GM21367 (cell line): ENCODE measurements at regions not wholly inside any gene's neighbourhood (a gene's known extent, or its start where the extent isn't known, plus 50 kb on each side); places are given as distances from the start of the nearest gene placed in this dataset.

Source experiments
- ATAC-seq: cut with Tn5 transposase; IDR thresholded peaks from one replicate; pipeline ENCODE4 v1.9.1; 2021; ENCODE audit not compliant: unreplicated experiment

DNA sequence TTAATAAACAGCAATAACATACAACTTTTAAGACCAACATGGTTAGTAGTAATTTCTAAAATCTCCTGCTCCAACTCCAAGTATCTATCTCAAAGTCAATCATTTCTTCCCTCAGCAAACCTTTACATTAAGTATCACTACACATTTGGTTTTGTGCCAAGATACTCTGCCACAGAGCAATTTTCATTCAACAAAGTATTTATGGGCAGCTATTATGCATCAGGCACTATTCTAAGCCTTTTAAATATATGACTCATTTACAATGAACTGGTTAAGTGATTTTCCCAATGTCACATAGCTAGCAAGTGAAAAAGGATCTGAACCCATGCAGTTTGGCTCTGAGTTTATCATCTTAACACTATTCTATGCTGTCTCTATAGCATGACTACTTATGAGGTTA is 264.3 kb downstream of the NOL4 start:
- ATAC-seq, result no peak

GRCh38 chr18:33959609-33960008 is 265.1 kb downstream of the NOL4 start:
- no peak for ATAC-seq

DNA sequence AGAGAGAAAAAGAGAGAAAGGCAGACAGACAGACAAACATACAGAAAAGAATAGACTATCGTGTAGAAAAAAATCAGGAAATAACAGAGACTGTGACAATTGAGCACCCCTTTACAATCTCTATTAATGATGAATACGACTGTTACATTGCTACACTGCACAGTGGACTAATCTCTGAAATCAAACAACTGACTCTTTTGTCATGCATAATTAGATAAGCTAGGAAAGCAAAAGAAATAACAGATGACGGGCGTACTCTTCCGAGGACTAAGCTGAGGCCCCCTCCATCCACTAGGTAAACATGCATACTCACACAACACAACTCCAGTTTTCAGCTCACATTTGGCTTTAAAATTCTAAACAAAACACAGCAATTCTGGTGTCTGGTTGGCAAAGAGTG is 267.0 kb downstream of the NOL4 start:
- ATAC-seq, result no peak

DNA sequence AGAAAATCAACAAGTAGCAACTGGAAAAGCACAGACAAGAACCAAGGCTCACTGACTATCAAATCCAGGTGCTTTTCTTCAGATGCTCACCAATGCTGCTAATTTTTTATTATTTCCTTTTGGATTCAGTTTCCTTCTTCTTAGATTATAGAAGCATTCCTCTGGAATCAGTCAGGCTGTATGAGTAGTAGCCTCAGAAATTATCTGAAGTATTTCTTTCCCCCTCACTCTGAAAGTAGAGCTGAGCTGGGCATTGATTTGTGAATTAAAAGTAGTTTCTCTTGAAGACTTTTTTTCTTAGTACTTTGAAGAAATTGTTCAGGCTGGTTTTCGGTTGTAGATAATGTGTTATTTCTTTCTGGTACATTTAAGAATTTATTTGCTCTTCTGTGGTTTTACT is 273.7 kb downstream of the NOL4 start:
- ATAC-seq, result no peak

- no peak for ATAC-seq
Observed at GRCh38 chr18:33946336-33946735, 278.4 kb downstream of the NOL4 start.

GRCh38 chr18:33944493-33944892 is 280.2 kb downstream of the NOL4 start:
- ATAC-seq, result no peak

GRCh38 chr18:33937270-33937816 is 287.4 kb downstream of the NOL4 start:
- no peak for ATAC-seq

- no peak for ATAC-seq
Observed at GRCh38 chr18:33934258-33934657, 290.5 kb downstream of the NOL4 start.

- no peak for ATAC-seq
Observed at GRCh38 chr18:33928231-33928630, 296.5 kb downstream of the NOL4 start.

GRCh38 chr18:33924576-33924975 is 300.1 kb downstream of the NOL4 start:
- ATAC-seq, result no peak

- ATAC-seq, result no peak
Observed at GRCh38 chr18:33923980-33924379, 300.7 kb downstream of the NOL4 start.

DNA sequence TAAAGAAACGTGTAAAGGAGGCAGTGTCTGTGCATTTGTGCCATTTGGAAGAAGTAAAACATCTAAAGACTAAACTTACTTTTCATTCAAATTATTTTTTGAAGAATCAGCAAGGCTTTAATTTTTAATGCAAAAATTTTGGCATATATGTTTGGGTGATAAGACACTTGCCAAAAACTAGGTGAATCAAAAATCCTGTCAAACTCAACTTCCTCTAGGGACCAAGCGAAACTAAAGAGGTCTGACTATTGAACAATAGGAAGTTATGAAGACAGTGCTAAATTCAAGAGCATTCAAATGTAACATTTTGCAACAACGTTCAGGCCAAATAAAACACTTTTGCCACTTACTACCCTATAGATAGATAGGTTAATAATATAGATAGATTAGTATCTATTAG is 306.1 kb downstream of the NOL4 start:
- no peak for ATAC-seq

DNA sequence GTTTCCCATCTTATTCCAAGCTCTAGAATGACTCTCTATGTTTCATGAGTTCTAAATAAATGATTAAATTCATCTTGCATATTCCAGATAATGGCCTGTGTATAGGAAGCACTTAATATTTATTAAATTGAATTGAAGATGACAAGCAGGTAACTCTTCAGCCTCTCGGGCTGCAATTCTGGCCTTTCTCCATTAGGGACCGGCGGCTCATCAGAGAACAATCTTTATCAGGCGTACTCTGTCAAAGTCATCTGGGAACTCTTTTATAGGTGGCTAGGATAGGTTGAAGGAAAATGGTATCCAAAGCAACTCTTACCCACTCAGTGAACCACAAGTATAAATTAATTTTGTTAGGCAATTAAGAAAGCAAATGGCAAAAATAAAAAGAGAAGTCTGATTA is 308.5 kb downstream of the NOL4 start:
- ATAC-seq, result no peak

- ATAC-seq, result no peak
Observed at GRCh38 chr18:33914399-33914798, 310.3 kb downstream of the NOL4 start.

GRCh38 chr18:33906046-33906445 is 318.7 kb downstream of the NOL4 start:
- no peak for ATAC-seq

GRCh38 chr18:33901894-33902512 is 322.7 kb downstream of the NOL4 start:
- ATAC-seq, result no peak

GRCh38 chr18:33900638-33901037 is 322.6 kb downstream of the ASXL3 start:
- no peak for ATAC-seq

GRCh38 chr18:33898427-33898826 is 320.4 kb downstream of the ASXL3 start:
- ATAC-seq, result no peak

DNA sequence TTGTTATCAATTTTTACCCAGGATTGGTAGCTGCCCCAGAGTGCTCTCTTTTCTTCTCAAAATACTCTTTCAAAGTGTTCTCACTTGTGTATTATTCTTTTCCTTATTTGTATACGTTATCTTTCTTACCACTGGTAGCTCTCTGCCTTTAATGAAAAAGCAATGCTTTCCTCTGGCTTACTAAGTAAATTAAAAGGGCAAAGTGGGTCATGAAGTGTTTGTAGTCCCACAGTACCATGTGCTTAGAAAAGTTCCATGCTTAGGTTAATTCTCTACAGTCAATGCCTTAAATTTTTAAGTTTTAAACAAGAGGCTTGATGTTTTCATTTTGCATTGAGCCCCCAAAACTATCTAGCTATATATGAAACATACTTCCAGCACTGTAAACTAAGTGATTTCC is 300.2 kb downstream of the ASXL3 start:
- no peak for ATAC-seq

DNA sequence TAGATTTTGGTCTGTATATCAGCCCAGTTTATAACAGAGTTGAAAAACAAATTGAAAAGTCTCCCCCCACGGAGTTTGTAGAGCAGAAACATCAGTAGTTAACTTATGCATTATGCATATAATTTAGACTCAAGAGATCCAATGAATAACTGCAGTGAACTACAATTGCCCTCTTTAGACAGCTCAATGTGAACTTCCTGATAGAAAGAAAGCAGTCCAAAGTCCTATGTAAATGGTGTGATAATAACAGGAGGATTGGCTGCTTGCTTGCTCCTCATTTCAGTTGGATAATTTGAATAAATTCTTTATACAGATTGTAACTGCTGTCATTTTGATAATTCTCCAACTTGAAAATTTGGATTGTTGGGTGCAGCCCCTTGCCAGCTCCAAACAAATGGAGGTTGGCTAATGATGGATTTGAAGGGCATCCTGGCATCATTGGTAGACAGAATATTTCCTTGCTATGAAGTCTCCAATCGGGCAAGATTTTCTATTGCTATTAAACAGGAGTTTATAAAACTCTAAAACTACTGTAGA is 297.1 kb downstream of the ASXL3 start:
- ATAC-seq, result no peak

DNA sequence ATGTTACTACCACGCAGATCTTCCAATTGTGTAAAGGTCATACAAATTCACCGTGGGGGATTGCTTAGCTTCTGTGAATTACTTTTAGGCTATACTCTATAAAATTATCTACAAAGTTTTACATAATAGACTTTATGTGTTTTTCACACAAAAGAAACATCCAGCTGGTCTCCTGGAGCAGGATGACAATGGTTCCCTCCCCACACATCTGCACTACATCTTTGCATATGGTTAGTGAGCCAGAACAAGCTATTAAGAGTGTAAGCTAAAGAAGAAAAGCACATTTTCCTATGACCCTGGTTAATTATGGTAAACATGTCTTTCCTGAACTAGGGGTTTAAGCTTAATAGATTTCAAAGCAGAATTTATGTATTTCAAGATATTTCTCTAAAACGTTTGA is 295.1 kb downstream of the ASXL3 start:
- no peak for ATAC-seq

DNA sequence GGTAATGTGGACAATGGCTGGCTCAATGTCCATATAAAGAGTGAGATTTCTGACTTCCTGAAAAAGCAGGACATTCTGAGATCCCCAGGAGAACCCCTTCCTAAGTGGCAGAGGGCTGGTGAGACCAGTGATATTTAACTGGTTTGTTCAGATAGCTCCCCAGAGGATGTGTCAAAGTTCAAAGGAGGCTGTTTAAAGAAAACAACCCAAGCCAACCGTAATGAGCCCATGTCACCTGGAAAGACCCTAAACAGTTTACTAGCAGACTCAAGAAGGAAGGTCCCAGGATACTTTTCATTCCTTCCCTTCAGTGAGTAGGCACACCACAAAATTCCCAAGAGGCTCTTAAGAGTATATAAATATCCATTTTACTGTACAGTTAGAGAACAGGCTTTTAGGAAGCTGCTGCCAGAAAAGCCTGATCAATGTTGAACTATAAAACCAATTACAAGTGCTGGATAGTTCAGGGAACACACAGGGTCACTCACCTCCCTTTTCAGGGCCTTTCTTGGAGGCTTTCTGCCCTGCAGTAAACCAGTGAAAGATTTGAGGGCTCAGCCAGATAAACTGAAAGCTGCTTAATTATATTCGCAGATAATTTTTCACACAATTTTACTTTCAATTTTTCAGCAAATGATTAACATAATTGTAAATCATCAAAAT is 293.5 kb downstream of the ASXL3 start:
- ATAC-seq, result no peak
